Keratinocyte (primary cell): ENCODE measurements at regions not wholly inside any gene's neighbourhood (a gene's known extent, or its start where the extent isn't known, plus 50 kb on each side); places are given as distances from the start of the nearest gene placed in this dataset.

Experiments
- DNase-seq: peaks from one replicate; pipeline ENCODE4 v3.0.0-alpha.2; 2011; ENCODE audit warnings: low read depth, missing footprints, low spot score
- FAIRE-seq: peaks from 2 replicates; lab custom pipeline; 2011; peaks lifted over from hg19 to GRCh38; lab: Jason Lieb, UNC
- H2AFZ ChIP-seq: 2 replicates; pipeline ENCODE4 v1.6.0; 2012; ENCODE audit warnings: low read length, control low read depth, inconsistent platforms; ENCODE audit not compliant: control insufficient read depth
- H3K27ac ChIP-seq: 2 replicates; pipeline ENCODE4 v1.5.1; 2011; ENCODE audit warnings: low read length; ENCODE audit not compliant: control insufficient read depth, insufficient read depth
- H3K27me3 ChIP-seq: 3 replicates; pipeline ENCODE4 v1.6.0; 2011; ENCODE audit warnings: low read length; ENCODE audit not compliant: control insufficient read depth, insufficient read depth; ENCODE audit errors: extremely low read depth
- H3K36me3 ChIP-seq, 2 experiments: 2 replicates in 1 of 2; 3 replicates in 1 of 2; pipeline ENCODE4 v1.5.1; 2011; ENCODE audit warnings: low read length in 2 of 2, mild to moderate bottlenecking in 1 of 2; ENCODE audit not compliant: control insufficient read depth in 2 of 2, insufficient read depth in 2 of 2; ENCODE audit errors: extremely low read depth in 1 of 2
- H3K4me1 ChIP-seq: 3 replicates; pipeline ENCODE4 v1.5.1; 2011; ENCODE audit warnings: low read length; ENCODE audit not compliant: control insufficient read depth, insufficient read depth; ENCODE audit errors: extremely low read depth
- H3K4me2 ChIP-seq: 3 replicates; pipeline ENCODE4 v1.6.0; 2011; ENCODE audit warnings: low read depth, low read length; ENCODE audit not compliant: control insufficient read depth, insufficient read depth; ENCODE audit errors: extremely low read depth
- H3K4me3 ChIP-seq, 3 experiments: fragments of 200-600 bp in 1 of 3; sonication (generic) in 1 of 3; 2 replicates in 2 of 3; 3 replicates in 1 of 3; pipeline ENCODE4 v1.5.1; 2011 to 2016; ENCODE audit warnings: low read length in 3 of 3, mild to moderate bottlenecking in 3 of 3, control low read depth in 2 of 3, inconsistent platforms in 1 of 3, low read depth in 1 of 3, mixed read lengths in 1 of 3, mixed run types in 1 of 3, moderate library complexity in 1 of 3; ENCODE audit not compliant: control insufficient read depth in 2 of 3, insufficient read depth in 2 of 3; ENCODE audit errors: extremely low read depth in 1 of 3
- H3K79me2 ChIP-seq: 2 replicates; pipeline ENCODE4 v1.6.0; 2012; ENCODE audit warnings: low read length; ENCODE audit not compliant: control insufficient read depth, insufficient read depth
- H3K9ac ChIP-seq: 3 replicates; pipeline ENCODE4 v1.6.0; 2011; ENCODE audit warnings: low read length; ENCODE audit not compliant: control insufficient read depth, insufficient read depth; ENCODE audit errors: extremely low read depth
- H3K9me1 ChIP-seq: 3 replicates; pipeline ENCODE4 v1.6.0; 2011; ENCODE audit warnings: low read length; ENCODE audit not compliant: control insufficient read depth, insufficient read depth; ENCODE audit errors: extremely low read depth
- H3K9me3 ChIP-seq: 2 replicates; pipeline ENCODE4 v1.5.1; 2012; ENCODE audit warnings: low read depth, low read length; ENCODE audit not compliant: control insufficient read depth
- H4K20me1 ChIP-seq: 3 replicates; pipeline ENCODE4 v1.6.0; 2011; ENCODE audit warnings: low read length; ENCODE audit not compliant: control insufficient read depth, insufficient read depth; ENCODE audit errors: extremely low read depth
- CTCF ChIP-seq, 3 experiments: IDR thresholded peaks in 1 of 3; conservative IDR thresholded peaks in 1 of 3; optimal IDR thresholded peaks in 1 of 3; 2 replicates in 2 of 3; 3 replicates in 1 of 3; pipeline versions ENCODE3 to v1.5.1; 2011; ENCODE audit warnings: low read length in 3 of 3, mild to moderate bottlenecking in 3 of 3, moderate library complexity in 2 of 3, control low read depth in 1 of 3, inconsistent platforms in 1 of 3; ENCODE audit not compliant: insufficient read depth in 2 of 3; ENCODE audit errors: extremely low read depth in 1 of 3
- EZH2 ChIP-seq: IDR thresholded peaks from one replicate; pipeline ENCODE4 v1.6.1; 2012; ENCODE audit warnings: inconsistent platforms, mild to moderate bottlenecking, low read length, moderate library complexity
- dilution Hi-C: fragments of 300-500 bp; cut with MboI; formaldehyde crosslinking; loops from one replicate; pipeline ENCODE4 v1.7.0; 2020; ENCODE audit warnings: low sequenced_read_pairs; ENCODE audit not compliant: extremely low pct_ligation_motif_present

DNA sequence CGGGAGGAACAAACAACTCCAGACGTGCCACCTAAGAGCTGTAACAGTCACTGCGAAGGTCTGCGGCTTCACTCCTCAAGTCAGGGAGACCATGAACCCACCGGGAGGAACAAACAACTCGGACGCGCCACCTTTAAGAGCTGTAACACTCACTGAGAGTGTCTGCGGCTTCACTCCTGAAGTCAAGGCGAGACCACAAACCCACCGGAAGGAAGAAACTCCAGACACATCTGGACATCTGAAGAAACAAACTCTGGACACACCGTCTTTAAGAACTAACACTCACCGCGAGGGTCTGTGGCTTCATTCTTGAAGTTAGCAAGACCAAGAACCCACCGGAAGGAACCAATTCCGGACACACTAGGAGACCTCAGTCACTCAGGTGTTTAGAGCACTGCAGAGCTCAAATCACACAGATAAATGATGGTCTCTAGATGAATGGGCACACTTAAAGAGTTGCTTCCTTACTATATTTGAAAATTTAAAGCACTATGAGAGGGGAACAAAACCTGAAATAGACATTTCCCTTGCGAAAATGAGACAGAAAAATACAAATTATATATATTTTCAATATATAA, 587.7 kb upstream of the ADGRL4 start:
- Histone ChIP-seq H3K36me3 (no peaks in the 10 kb centered on the region), H3K27me3 (no peaks in the 10 kb centered on the region), H3K4me2 (no peak overlapping the region), H3K9me3 (no peaks in the 10 kb centered on the region), H3K79me2 (no peaks in the 10 kb centered on the region), H3K4me1 (no peaks in the 10 kb centered on the region), H4K20me1 (no peaks in the 10 kb centered on the region), H3K27ac (no peak overlapping the region), H2AFZ (no peak overlapping the region), H3K9me1 (no peaks in the 10 kb centered on the region), H3K9ac (no peak overlapping the region), H3K4me3 (no peak overlapping the region)
- no peak for TF ChIP-seq CTCF (optimal IDR thresholded peaks at IDR 0.05 in 1 of 3, IDR thresholded peaks at IDR 0.05 in 1 of 3, conservative IDR thresholded peaks at IDR 0.05 in 1 of 3; ENCODE audit: extremely low read depth in 1 of 3, insufficient read depth in 2 of 3, low read length in 3 of 3)
- TF ChIP-seq EZH2, result no peak
- no peak for FAIRE-seq
- no peak for DNase-seq
- dilution Hi-C loops, result no loop called here

GRCh38 chr1:79592707-79593106, 586.2 kb upstream of the ADGRL4 start:
- dilution Hi-C loops, result no loop called here
- Histone ChIP-seq H3K4me3 (no peak overlapping the region), H3K27me3 (no peaks in the 10 kb centered on the region), H3K4me1 (no peaks in the 10 kb centered on the region), H3K9me1 (no peaks in the 10 kb centered on the region), H3K79me2 (no peaks in the 10 kb centered on the region), H3K36me3 (no peaks in the 10 kb centered on the region), H3K27ac (no peak overlapping the region), H3K4me2 (no peak overlapping the region), H4K20me1 (no peaks in the 10 kb centered on the region), H3K9ac (no peak overlapping the region), H2AFZ (no peak overlapping the region), H3K9me3 (no peaks in the 10 kb centered on the region)
- FAIRE-seq, result no peak
- TF ChIP-seq EZH2 (no peak), CTCF (optimal IDR thresholded peaks at IDR 0.05 in 1 of 3, IDR thresholded peaks at IDR 0.05 in 1 of 3, conservative IDR thresholded peaks at IDR 0.05 in 1 of 3; ENCODE audit: extremely low read depth in 1 of 3, insufficient read depth in 2 of 3, low read length in 3 of 3) (no peak)
- no peak for DNase-seq
